CD14-positive monocyte (primary cell): ENCODE measurements at regions not wholly inside any gene's neighbourhood (a gene's known extent, or its start where the extent isn't known, plus 50 kb on each side); places are given as distances from the start of the nearest gene placed in this dataset.

Source experiments
- DNase-seq, 3 donors: peaks; one replicate each; pipeline ENCODE4 v3.0.0-alpha.2; 2011 to 2022
- H2AFZ ChIP-seq: 2 replicates; pipeline ENCODE4 v1.6.0; 2012; ENCODE audit warnings: mild to moderate bottlenecking, low read depth, low read length, inconsistent platforms; ENCODE audit not compliant: insufficient read depth, poor library complexity, severe bottlenecking
- H3K27ac ChIP-seq, 2 donors: 1 replicate in 1 of 2; 2 replicates in 1 of 2; pipeline ENCODE4 v1.5.1; 2012 to 2013; ENCODE audit warnings: low read length in 2 of 2, control low read depth in 1 of 2, inconsistent platforms in 1 of 2, low read depth in 1 of 2, mild to moderate bottlenecking in 1 of 2
- H3K27me3 ChIP-seq, 2 donors: one replicate each; pipeline versions ENCODE4 v1.6.0 to v1.6.1; 2011 to 2013; ENCODE audit warnings: low read length in 2 of 2; ENCODE audit not compliant: control insufficient read depth in 2 of 2, insufficient read depth in 2 of 2
- H3K36me3 ChIP-seq, 2 donors: replicated peaks in 1 of 2; 1 replicate in 1 of 2; 2 replicates in 1 of 2; pipeline versions ENCODE4 v1.5.1 to v1.6.1; 2012 to 2013; ENCODE audit warnings: low read length in 2 of 2, control low read depth in 1 of 2, inconsistent platforms in 1 of 2, mild to moderate bottlenecking in 1 of 2; ENCODE audit not compliant: insufficient read depth in 2 of 2, control insufficient read depth in 1 of 2
- H3K4me1 ChIP-seq, 2 donors: 1 replicate in 1 of 2; 2 replicates in 1 of 2; pipeline versions ENCODE4 v1.5.1 to v1.6.1; 2012 to 2013; ENCODE audit warnings: low read length in 2 of 2, control low read depth in 1 of 2, inconsistent platforms in 1 of 2, mild to moderate bottlenecking in 1 of 2, moderate library complexity in 1 of 2; ENCODE audit not compliant: insufficient read depth in 2 of 2, control insufficient read depth in 1 of 2
- H3K4me2 ChIP-seq: replicated peaks from 2 replicates; pipeline ENCODE3; 2012; ENCODE audit warnings: low read length, moderate library complexity, mild to moderate bottlenecking; ENCODE audit not compliant: poor library complexity, severe bottlenecking; ENCODE audit errors: extremely low read depth
- H3K4me3 ChIP-seq, 3 experiments: fragments of 200-600 bp in 1 of 3; sonication (generic) in 1 of 3; replicated peaks in 1 of 3; 1 replicate in 2 of 3; 2 replicates in 1 of 3; pipeline ENCODE4 v1.5.1; 2011 to 2013; ENCODE audit warnings: low read length in 3 of 3, mild to moderate bottlenecking in 3 of 3, control low read depth in 2 of 3, low read depth in 2 of 3, inconsistent platforms in 1 of 3, moderate library complexity in 1 of 3
- H3K79me2 ChIP-seq: 2 replicates; pipeline ENCODE4 v1.6.0; 2012; ENCODE audit warnings: mild to moderate bottlenecking, control low read depth, inconsistent platforms, low read length, moderate library complexity; ENCODE audit not compliant: insufficient read depth
- H3K9ac ChIP-seq: 2 replicates; pipeline ENCODE4 v1.6.0; 2017; ENCODE audit warnings: low read length, mild to moderate bottlenecking; ENCODE audit not compliant: insufficient read depth, poor library complexity, severe bottlenecking
- H3K9me3 ChIP-seq, 2 donors: replicated peaks in 1 of 2; 1 replicate in 1 of 2; 2 replicates in 1 of 2; pipeline versions ENCODE4 v1.5.1 to v1.6.1; 2012 to 2013; ENCODE audit warnings: low read length in 2 of 2, control low read depth in 1 of 2; ENCODE audit not compliant: control insufficient read depth in 1 of 2, insufficient read depth in 1 of 2
- H4K20me1 ChIP-seq: 2 replicates; pipeline ENCODE4 v1.6.0; 2012; ENCODE audit warnings: mild to moderate bottlenecking, low read length, control low read depth, moderate library complexity; ENCODE audit not compliant: insufficient read depth
- H3K27ac Mint-ChIP-seq, 7 donors: one replicate each; pipeline ENCODE4 v1.8.0; 2020; ENCODE audit warnings: mild to moderate bottlenecking in 7 of 7, mixed read lengths in 7 of 7, moderate library complexity in 6 of 7, inconsistent platforms in 2 of 7
- H3K27me3 Mint-ChIP-seq, 3 donors: one replicate each; pipeline ENCODE4 v1.8.0; 2021 to 2022; ENCODE audit warnings: low read depth in 3 of 3, mild to moderate bottlenecking in 3 of 3, mixed read lengths in 3 of 3, moderate library complexity in 3 of 3, inconsistent platforms in 1 of 3
- H3K36me3 Mint-ChIP-seq, 2 donors: one replicate each; pipeline ENCODE4 v1.8.0; 2020; ENCODE audit warnings: mixed read lengths in 2 of 2, inconsistent platforms in 1 of 2, mild to moderate bottlenecking in 1 of 2
- H3K4me1 Mint-ChIP-seq: one replicate; pipeline ENCODE4 v1.8.0; 2020; ENCODE audit warnings: mild to moderate bottlenecking, mixed read lengths
- H3K4me3 Mint-ChIP-seq, 2 donors: one replicate each; pipeline ENCODE4 v1.8.0; 2020; ENCODE audit warnings: mild to moderate bottlenecking in 2 of 2, mixed read lengths in 2 of 2, moderate library complexity in 1 of 2
- H3K9me3 Mint-ChIP-seq, 7 donors: one replicate each; pipeline ENCODE4 v1.8.0; 2020 to 2022; ENCODE audit warnings: mixed read lengths in 7 of 7, mild to moderate bottlenecking in 6 of 7, moderate library complexity in 6 of 7, inconsistent platforms in 2 of 7
- CTCF ChIP-seq: fragments of 200-600 bp; IDR thresholded peaks from one replicate; pipeline ENCODE4 v1.8.0; 2022; ENCODE audit warnings: antibody characterized with exemption, mild to moderate bottlenecking
- WGBS: methylation state at CpG from one replicate; pipeline ENCODE4 v1.1.5; 2013; ENCODE audit warnings: missing lambda C conversion rate; ENCODE audit not compliant: insufficient coverage; 5-methylcytosine and 5-hydroxymethylcytosine counted together
- intact Hi-C, 2 donors: fragments of 100-400 bp; cut with micrococcal nuclease; formaldehyde crosslinking; loops; one replicate each; pipeline versions ENCODE4 v1.15.0 to v1.15.1; 2023

- Histone ChIP-seq H4K20me1 (no peaks in the 10 kb centered on the region), H3K4me3 (no peak overlapping the region), H3K9ac (no peak overlapping the region), H2AFZ (no peak overlapping the region), H3K27ac (no peak overlapping the region), H3K4me2 (no peak overlapping the region), H3K36me3 (no peaks in the 10 kb centered on the region), H3K79me2 (no peaks in the 10 kb centered on the region), H3K9me3 (no peaks in the 10 kb centered on the region), H3K4me1 (no peaks in the 10 kb centered on the region), H3K27me3 (no peaks in the 10 kb centered on the region)
- peaks cover 0 to 6% (median 1%) of the 10 kb centered on the region in 7 donors for H3K9me3 Mint-ChIP-seq
- peaks cover 0 to 2% (median under 1%) of the 10 kb centered on the region in 3 donors for H3K27me3 Mint-ChIP-seq
- intact Hi-C loops, result no loop called here
- no peaks in the 10 kb centered on the region for H3K36me3 Mint-ChIP-seq
- no peak for TF ChIP-seq CTCF
- no peak for DNase-seq
- H3K4me3 Mint-ChIP-seq, result no peak overlapping the region
- H3K4me1 Mint-ChIP-seq, result no peaks in the 10 kb centered on the region
- WGBS, result 100% methylated on average over 1 of the region's 4 CpGs
- H3K27ac Mint-ChIP-seq, result no peak overlapping the region
Measured at GRCh38 chr15:93941697-93942096, 289.7 kb upstream of the MCTP2 start.

- no peak overlapping the region for H3K4me3 Mint-ChIP-seq
- intact Hi-C loops, result no loop called here
- no peak for DNase-seq
- Histone ChIP-seq H3K9me3 (no peaks in the 10 kb centered on the region), H3K36me3 (no peaks in the 10 kb centered on the region), H3K4me2 (no peak overlapping the region), H3K4me1 (no peaks in the 10 kb centered on the region), H3K9ac (no peak overlapping the region), H4K20me1 (no peaks in the 10 kb centered on the region), H3K4me3 (no peak overlapping the region), H3K27ac (no peak overlapping the region), H2AFZ (no peak overlapping the region), H3K27me3 (no peaks in the 10 kb centered on the region), H3K79me2 (no peaks in the 10 kb centered on the region)
- peaks cover 0 to 2% (median 2%) of the 10 kb centered on the region in 3 donors for H3K27me3 Mint-ChIP-seq
- no peaks in the 10 kb centered on the region for H3K4me1 Mint-ChIP-seq
- WGBS, result no CpG with 5 or more reads among the region's 1 CpG
- no peaks in the 10 kb centered on the region for H3K36me3 Mint-ChIP-seq
- TF ChIP-seq CTCF, result no peak
- H3K27ac Mint-ChIP-seq, result no peak overlapping the region
- H3K9me3 Mint-ChIP-seq, result peaks cover 0 to 6% (median 1%) of the 10 kb centered on the region in 7 donors
Measured at GRCh38 chr15:93940226-93940625, 291.1 kb upstream of the MCTP2 start.
